Hematopoietic multipotent progenitor cell treated with erythropoietin and hydrocortisone succinate and interleukin-3 and kit ligand, for 6 days (in vitro differentiated cells): ENCODE measurements at regions not wholly inside any gene's neighbourhood (a gene's known extent, or its start where the extent isn't known, plus 50 kb on each side); places are given as distances from the start of the nearest gene placed in this dataset.
"Not testable (repeated sequence)": the region's sequence is repeated elsewhere in the genome, so short reads cannot be mapped to it uniquely, and the experiment has no call there.

ENCODE experiments used
- DNase-seq: peaks from one replicate; pipeline ENCODE4 v3.0.0-alpha.2; 2015

- peak; percentile 81 for DNase-seq
Measured at GRCh38 chr14:21868442-21869046, 194.9 kb upstream of the OR4E1 start.

GRCh38 chr14:21867541-21867940, 193.9 kb upstream of the OR4E1 start:
- no peak for DNase-seq

- DNase-seq: no peak
Measured at GRCh38 chr14:21866479-21866878, 192.9 kb upstream of the OR4E1 start.

- no peak for DNase-seq
Measured at GRCh38 chr14:21863289-21863688, 189.7 kb upstream of the OR4E1 start.

GRCh38 chr14:21861153-21861552, 187.5 kb upstream of the OR4E1 start:
- no peak for DNase-seq

- DNase-seq: peak; percentile 75
Measured at GRCh38 chr14:21860172-21860571, 186.6 kb upstream of the OR4E1 start.

GRCh38 chr14:21852775-21853174, 179.2 kb upstream of the OR4E1 start:
- no peak for DNase-seq

GRCh38 chr14:21852061-21852664, 178.5 kb upstream of the OR4E1 start:
- DNase-seq: peak; percentile 86

- not testable (repeated sequence) for DNase-seq
Measured at GRCh38 chr14:21846902-21847301, 173.3 kb upstream of the OR4E1 start.

GRCh38 chr14:21846227-21846885, 172.7 kb upstream of the OR4E1 start:
- peak; percentile 66 for DNase-seq

GRCh38 chr14:21840765-21841164, 167.1 kb upstream of the OR4E1 start:
- peak; percentile 4 for DNase-seq

GRCh38 chr14:21833836-21834235, 160.2 kb upstream of the OR4E1 start:
- no peak for DNase-seq

GRCh38 chr14:21825845-21826244, 152.2 kb upstream of the OR4E1 start:
- DNase-seq: no peak

GRCh38 chr14:21825149-21825743, 151.6 kb upstream of the OR4E1 start:
- DNase-seq: peak; percentile 82

- DNase-seq: no peak
Measured at GRCh38 chr14:21822109-21822508, 148.5 kb upstream of the OR4E1 start.

- peak; percentile 4 for DNase-seq
Measured at GRCh38 chr14:21820631-21821030, 147.0 kb upstream of the OR4E1 start.

- DNase-seq: not testable (repeated sequence)
Measured at GRCh38 chr14:21819891-21820290, 146.3 kb upstream of the OR4E1 start.

GRCh38 chr14:21817010-21817409, 143.4 kb upstream of the OR4E1 start:
- not testable (repeated sequence) for DNase-seq

GRCh38 chr14:21807975-21808374, 134.4 kb upstream of the OR4E1 start:
- DNase-seq: no peak

- peak; percentile 22 for DNase-seq
Measured at GRCh38 chr14:21804981-21805380, 131.4 kb upstream of the OR4E1 start.

GRCh38 chr14:21802441-21802840, 128.8 kb upstream of the OR4E1 start:
- no peak for DNase-seq

- peak; percentile 23 for DNase-seq
Measured at GRCh38 chr14:21796916-21797315, 123.3 kb upstream of the OR4E1 start.

GRCh38 chr14:21795456-21795855, 121.8 kb upstream of the OR4E1 start:
- DNase-seq: no peak

- no peak for DNase-seq
Measured at GRCh38 chr14:21791749-21792148, 118.1 kb upstream of the OR4E1 start.
